NB4 (cell line): ENCODE measurements at regions not wholly inside any gene's neighbourhood (a gene's known extent, or its start where the extent isn't known, plus 50 kb on each side); places are given as distances from the start of the nearest gene placed in this dataset.

ENCODE experiments used
- CTCF ChIP-seq: IDR thresholded peaks from one replicate; pipeline ENCODE4 v1.5.1; 2012; ENCODE audit warnings: low read depth, low read length
- MAX ChIP-seq: IDR thresholded peaks from 2 replicates; pipeline ENCODE4 v1.6.1; 2011; ENCODE audit warnings: low read depth, low read length
- MYC ChIP-seq: IDR thresholded peaks from 2 replicates; pipeline ENCODE4 v1.6.1; 2011; ENCODE audit warnings: low read depth, low read length
- POLR2A ChIP-seq: IDR thresholded peaks from 2 replicates; pipeline ENCODE4 v1.6.1; 2011; ENCODE audit warnings: mild to moderate bottlenecking; ENCODE audit not compliant: insufficient read length; ENCODE audit errors: extremely low read depth

- TF ChIP-seq POLR2A (no peak), CTCF (no peak), MAX (no peak), MYC (no peak)
Observed at GRCh38 chr9:129237803-129238202, 59.7 kb upstream of the IER5L start.
